Chondrocyte (in vitro differentiated cells): ENCODE measurements at regions not wholly inside any gene's neighbourhood (a gene's known extent, or its start where the extent isn't known, plus 50 kb on each side); places are given as distances from the start of the nearest gene placed in this dataset.

Source experiments
- DNase-seq: peaks from one replicate; pipeline ENCODE4 v3.0.0; 2021; ENCODE audit warnings: mixed read lengths, low spot score
- H3K27ac Mint-ChIP-seq: one replicate; pipeline ENCODE4 v1.8.0; 2021; ENCODE audit warnings: mild to moderate bottlenecking, moderate library complexity, mixed read lengths; ENCODE audit not compliant: unreplicated experiment
- H3K27me3 Mint-ChIP-seq: 2 replicates; pipeline ENCODE4 v1.8.0; 2021; ENCODE audit warnings: low read depth, mixed read lengths
- H3K36me3 Mint-ChIP-seq: 2 replicates; pipeline ENCODE4 v1.8.0; 2021; ENCODE audit warnings: low read depth, mixed read lengths
- H3K4me1 Mint-ChIP-seq: 2 replicates; pipeline ENCODE4 v1.8.0; 2021; ENCODE audit warnings: low read depth, mild to moderate bottlenecking, mixed read lengths
- H3K4me3 Mint-ChIP-seq: one replicate; pipeline ENCODE4 v1.8.0; 2021; ENCODE audit warnings: mild to moderate bottlenecking, moderate library complexity, mixed read lengths; ENCODE audit not compliant: unreplicated experiment
- H3K9me3 Mint-ChIP-seq: 2 replicates; pipeline ENCODE4 v1.8.0; 2021; ENCODE audit warnings: low read depth, mixed read lengths
- CTCF ChIP-seq: fragments of 200-600 bp; sonication (generic); IDR thresholded peaks from 2 replicates; pipeline ENCODE4 v1.5.0; 2021; ENCODE audit warnings: antibody characterized with exemption, mild to moderate bottlenecking, moderate library complexity

GRCh38 chr10:128861018-128861901 lies 605.8 kb upstream of the MGMT start:
- no peak for DNase-seq

GRCh38 chr10:128863411-128863810 lies 603.6 kb upstream of the MGMT start:
- Mint-ChIP-seq H3K4me3 (no peak overlapping the region), H3K9me3 (peaks cover 11% of the 10 kb centered on the region), H3K27ac (no peak overlapping the region), H3K27me3 (no peaks in the 10 kb centered on the region), H3K36me3 (no peaks in the 10 kb centered on the region), H3K4me1 (no peaks in the 10 kb centered on the region)
- no peak for TF ChIP-seq CTCF
- DNase-seq: no peak

More at GRCh38 chr10:128861018-128861901, 605.8 kb upstream of the MGMT start:
- H3K27me3 Mint-ChIP-seq: no peaks in the 10 kb centered on the region
- no peak for TF ChIP-seq CTCF
- H3K4me3 Mint-ChIP-seq: no peak overlapping the region
- H3K27ac Mint-ChIP-seq: no peak overlapping the region
- no peaks in the 10 kb centered on the region for H3K36me3 Mint-ChIP-seq
- H3K4me1 Mint-ChIP-seq: no peaks in the 10 kb centered on the region
- peaks cover 8% of the 10 kb centered on the region for H3K9me3 Mint-ChIP-seq

GRCh38 chr10:128863823-128864405 lies 603.1 kb upstream of the MGMT start:
- Mint-ChIP-seq H3K4me1 (no peaks in the 10 kb centered on the region), H3K9me3 (peaks cover 11% of the 10 kb centered on the region), H3K4me3 (no peak overlapping the region), H3K36me3 (no peaks in the 10 kb centered on the region), H3K27me3 (no peaks in the 10 kb centered on the region), H3K27ac (no peak overlapping the region)
- DNase-seq: no peak
- no peak for TF ChIP-seq CTCF

- no peaks in the 10 kb centered on the region for H3K4me1 Mint-ChIP-seq
- H3K9me3 Mint-ChIP-seq: peaks cover 11% of the 10 kb centered on the region
- H3K27ac Mint-ChIP-seq: no peak overlapping the region
- H3K27me3 Mint-ChIP-seq: no peaks in the 10 kb centered on the region
- H3K36me3 Mint-ChIP-seq: no peaks in the 10 kb centered on the region
- DNase-seq: no peak
- no peak overlapping the region for H3K4me3 Mint-ChIP-seq
- TF ChIP-seq CTCF: no peak
Measured at GRCh38 chr10:128864554-128865295, 602.3 kb upstream of the MGMT start.
